HepG2 (cell line): ENCODE measurements at regions not wholly inside any gene's neighbourhood (a gene's known extent, or its start where the extent isn't known, plus 50 kb on each side); places are given as distances from the start of the nearest gene placed in this dataset.

Source experiments
- ATAC-seq: fragments of 200-7000 bp; cut with Tn5 transposase; 3 replicates; pipeline ENCODE4 v1.9.1; 2020; ENCODE audit warnings: mild to moderate bottlenecking, moderate library complexity
- BruUV-seq: library from RNA; stranded (reverse); fragments of 400-500 nt; replicated peaks from 2 replicates; lab custom pipeline; 2021; lab: Mats Ljungman, UMichigan
- CTCF ChIA-PET: fragments of 300-600 bp; formaldehyde crosslinking; extraction: SDS; loops from one replicate; lab custom pipeline; 2021; ENCODE audit warnings: low total read pairs, inconsistent platforms, low intra/inter-chr PET ratio; lab: Yijun Ruan, JAX
- POLR2A ChIA-PET: fragments of 350-600 bp; sonication (Branson Sonifier 250); formaldehyde crosslinking; loops from one replicate; lab custom pipeline; 2020; ENCODE audit warnings: antibody characterized with exemption, inconsistent platforms; lab: Yijun Ruan, JAX
- DNase-seq: peaks from one replicate; pipeline ENCODE4 v3.0.0-alpha.2; 2015; ENCODE audit warnings: low spot score
- FAIRE-seq: peaks from 3 replicates; lab custom pipeline; 2011; peaks lifted over from hg19 to GRCh38; lab: Jason Lieb, UNC
- H2AFZ ChIP-seq: one replicate; pipeline ENCODE4 v1.6.1; 2011; ENCODE audit warnings: low read length, inconsistent platforms
- H3K27ac ChIP-seq: fragments of 300-600 bp; 3 replicates; pipeline ENCODE4 v1.8.0; 2011; ENCODE audit warnings: mixed run types, mild to moderate bottlenecking, mixed read lengths, low read length, inconsistent platforms; ENCODE audit not compliant: insufficient read depth; ENCODE audit errors: extremely low read length
- H3K27me3 ChIP-seq, 2 experiments: fragments of 200-600 bp in 1 of 2; 2 replicates in 1 of 2; 3 replicates in 1 of 2; pipeline versions ENCODE4 v1.6.0 to v1.8.0; 2011; ENCODE audit warnings: low read length in 2 of 2, mild to moderate bottlenecking in 2 of 2, moderate library complexity in 2 of 2, inconsistent platforms in 1 of 2; ENCODE audit not compliant: insufficient read depth in 2 of 2, control insufficient read depth in 1 of 2
- H3K36me3 ChIP-seq, 2 experiments: fragments of 200-600 bp in 1 of 2; replicated peaks in 1 of 2; 2 replicates in 1 of 2; 3 replicates in 1 of 2; pipeline versions ENCODE4 v1.5.1 to v1.8.0; 2011; ENCODE audit warnings: low read length in 2 of 2, inconsistent platforms in 1 of 2; ENCODE audit not compliant: insufficient read depth in 2 of 2, control insufficient read depth in 1 of 2
- H3K4me1 ChIP-seq: 2 replicates; pipeline ENCODE4 v1.5.1; 2012; ENCODE audit warnings: low read length, inconsistent platforms; ENCODE audit not compliant: insufficient read depth
- H3K4me2 ChIP-seq: 2 replicates; pipeline ENCODE4 v1.6.0; 2011; ENCODE audit warnings: low read depth, low read length, inconsistent platforms
- H3K4me3 ChIP-seq, 3 experiments: fragments of 200-600 bp in 1 of 3; sonication (generic), shearing (Covaris generic) in 1 of 3; replicated peaks in 1 of 3; 2 replicates each; pipeline ENCODE4 v1.5.1; 2011 to 2016; ENCODE audit warnings: low read length in 3 of 3, inconsistent platforms in 2 of 3, low read depth in 2 of 3, mild to moderate bottlenecking in 2 of 3, control low read depth in 1 of 3, mixed read lengths in 1 of 3; ENCODE audit not compliant: insufficient read depth in 1 of 3
- H3K79me2 ChIP-seq: one replicate; pipeline ENCODE4 v1.6.1; 2011; ENCODE audit warnings: low read length, inconsistent platforms; ENCODE audit not compliant: insufficient read depth
- H3K9ac ChIP-seq: 2 replicates; pipeline ENCODE4 v1.6.0; 2011; ENCODE audit warnings: mild to moderate bottlenecking, low read depth, low read length, inconsistent platforms; ENCODE audit not compliant: insufficient read depth
- H3K9me3 ChIP-seq: 2 replicates; pipeline ENCODE4 v1.5.1; 2012; ENCODE audit warnings: mild to moderate bottlenecking, low read length
- H4K20me1 ChIP-seq: 2 replicates; pipeline ENCODE4 v1.6.0; 2011; ENCODE audit warnings: inconsistent platforms, mild to moderate bottlenecking, low read length, moderate library complexity; ENCODE audit not compliant: insufficient read depth
- CREB1 ChIP-seq, 2 experiments: fragments of 450-650 bp in 1 of 2; IDR thresholded peaks; 2 replicates each; pipeline ENCODE4 v1.6.1; 2016 to 2017; ENCODE audit warnings: control low read depth in 1 of 2, mild to moderate bottlenecking in 1 of 2, missing compliant biosample characterization in 1 of 2, missing genetic modification characterization in 1 of 2
- DZIP1 ChIP-seq: sonication (generic); formaldehyde crosslinking; IDR thresholded peaks from 2 replicates; pipeline ENCODE4 v1.5.0; 2020; ENCODE audit warnings: mild to moderate bottlenecking, missing genetic modification reagents
- MBD4 ChIP-seq: IDR thresholded peaks from 2 replicates; pipeline ENCODE4 v1.6.1; 2012; ENCODE audit warnings: low read length, inconsistent platforms, borderline replicate concordance
- MZF1 ChIP-seq: sonication (generic); formaldehyde crosslinking; IDR thresholded peaks from 2 replicates; pipeline ENCODE4 v1.8.1; 2023; ENCODE audit warnings: mild to moderate bottlenecking, missing genetic modification reagents, borderline replicate concordance
- TEAD3 ChIP-seq: optimal IDR thresholded peaks from 2 replicates; pipeline ENCODE3; 2016; ENCODE audit warnings: borderline replicate concordance
- ZBTB21 ChIP-seq: sonication (generic); formaldehyde crosslinking; IDR thresholded peaks from 2 replicates; pipeline ENCODE4 v1.4.0; 2020; ENCODE audit warnings: missing genetic modification reagents
- ZKSCAN5 ChIP-seq: sonication (generic); formaldehyde crosslinking; IDR thresholded peaks from 2 replicates; pipeline ENCODE4 v1.5.1; 2020; ENCODE audit warnings: mild to moderate bottlenecking, missing genetic modification reagents
- ZNF275 ChIP-seq: sonication (generic); formaldehyde crosslinking; IDR thresholded peaks from 2 replicates; pipeline ENCODE4 v1.8.0; 2022; ENCODE audit warnings: missing genetic modification reagents, mild to moderate bottlenecking, inconsistent platforms, borderline replicate concordance
- ZNF564 ChIP-seq: sonication (generic); formaldehyde crosslinking; IDR thresholded peaks from 2 replicates; pipeline ENCODE4 v1.8.1; 2023; ENCODE audit warnings: mild to moderate bottlenecking, missing genetic modification reagents
- WGBS: methylation state at CpG from one replicate; pipeline ENCODE4 v1.1.6; 2017; ENCODE audit warnings: low lambda C conversion rate; 5-methylcytosine and 5-hydroxymethylcytosine counted together
- in situ Hi-C: cut with HindIII; loops from 2 replicates; pipeline ENCODE4 v1.10.0; 2017; ENCODE audit warnings: low pct_unique_long_range_greater_than_20kb; ENCODE audit not compliant: extremely low pct_ligation_motif_present
- intact Hi-C: fragments of 100-400 bp; cut with micrococcal nuclease; formaldehyde crosslinking; loops from one replicate; pipeline ENCODE4 v1.10.0; 2022; ENCODE audit not compliant: unreplicated experiment

- TF ChIP-seq ZNF275 (CRISPR knock-in tag) (no peak), MBD4 (no peak), MZF1 (CRISPR knock-in tag) (no peak)
Observed at GRCh38 chr5:147065071-147065470, 169.8 kb upstream of the STK32A start (continued).

- Histone ChIP-seq H3K9me3 (no peaks in the 10 kb centered on the region), H3K36me3 (no peaks in the 10 kb centered on the region), H4K20me1 (no peaks in the 10 kb centered on the region), H2AFZ (no peak overlapping the region), H3K27ac (no peak overlapping the region), H3K4me3 (no peak overlapping the region), H3K4me1 (peaks cover 12% of the 10 kb centered on the region), H3K27me3 (no peaks in the 10 kb centered on the region), H3K4me2 (peak overlapping the region; percentile 24; the same call in 1 of the 2 replicates), H3K79me2 (no peaks in the 10 kb centered on the region), H3K9ac (no peak overlapping the region)
- WGBS, result 0% methylated on average over 4 of the region's 4 CpGs
- in situ Hi-C loops, result no loop called here
- FAIRE-seq, result no peak
- intact Hi-C loops, result no loop called here
- peak; percentile 64 for ATAC-seq
- ChIA-PET CTCF (no interaction called here), POLR2A (no interaction called here)
- DNase-seq, result peak; percentile 37
- TF ChIP-seq ZKSCAN5 (CRISPR knock-in tag), result peak; percentile 65; the same call in 1 of the 2 replicates
- peak; percentile 51 for TF ChIP-seq TEAD3
- TF ChIP-seq ZNF564 (CRISPR knock-in tag), result no peak
- 0 out of 2 replicates have a peak, but pooled peaks have one; percentile 20 for TF ChIP-seq CREB1 (IDR thresholded peaks at IDR 0.05)
- TF ChIP-seq CREB1 (CRISPR knock-in tag; IDR thresholded peaks at IDR 0.05), result peak; percentile 46; the same call in 1 of the 2 replicates
- TF ChIP-seq ZBTB21 (CRISPR knock-in tag), result peak; percentile 78
- TF ChIP-seq DZIP1 (CRISPR knock-in tag), result no peak
- no TSS peak for BruUV-seq
Observed at GRCh38 chr5:147068998-147069397, 165.8 kb upstream of the STK32A start.
